COR-L47 (cell line): ENCODE measurements at regions not wholly inside any gene's neighbourhood (a gene's known extent, or its start where the extent isn't known, plus 50 kb on each side); places are given as distances from the start of the nearest gene placed in this dataset.
"Not testable (repeated sequence)": the region's sequence is repeated elsewhere in the genome, so short reads cannot be mapped to it uniquely, and the experiment has no call there.

ENCODE experiments used
- DNase-seq: peaks from one replicate; lab custom pipeline; 2025; lab: John Stamatoyannopoulos, UW

- DNase-seq = not testable (repeated sequence)
These were observed 136.9 kb upstream of the ST8SIA4 start for GRCh38 chr5:101040002-101040401.

- DNase-seq = no peak
These were observed 133.7 kb upstream of the ST8SIA4 start for GRCh38 chr5:101036778-101037177.

GRCh38 chr5:101035425-101035824, 132.3 kb upstream of the ST8SIA4 start:
- DNase-seq = no peak

DNA sequence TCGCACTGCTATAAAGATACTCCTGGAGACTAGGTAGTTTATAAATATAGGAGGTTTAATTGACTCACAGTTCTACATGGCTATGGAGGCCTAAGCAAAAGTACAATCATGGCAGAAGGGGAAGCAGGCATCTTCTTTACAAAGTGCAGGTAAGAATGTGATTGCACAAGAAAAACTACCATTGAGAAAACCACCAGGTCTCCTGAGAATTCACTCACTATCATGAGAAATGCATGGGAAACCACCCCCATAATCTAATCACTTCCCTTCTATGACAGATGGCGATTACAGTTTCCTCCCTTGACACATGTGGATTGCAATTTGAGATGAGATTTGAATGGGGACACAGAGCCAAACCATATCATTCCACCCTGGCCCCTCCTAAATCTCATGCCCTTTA, 121.2 kb upstream of the ST8SIA4 start:
- DNase-seq = no peak

- peak; percentile 34 for DNase-seq
These were observed 115.2 kb upstream of the ST8SIA4 start for GRCh38 chr5:101018299-101018698.

- DNase-seq = no peak
These were observed 109.8 kb upstream of the ST8SIA4 start for GRCh38 chr5:101012880-101013279.

- DNase-seq = no peak
These were observed 106.9 kb upstream of the ST8SIA4 start for GRCh38 chr5:101009758-101010519.

DNA sequence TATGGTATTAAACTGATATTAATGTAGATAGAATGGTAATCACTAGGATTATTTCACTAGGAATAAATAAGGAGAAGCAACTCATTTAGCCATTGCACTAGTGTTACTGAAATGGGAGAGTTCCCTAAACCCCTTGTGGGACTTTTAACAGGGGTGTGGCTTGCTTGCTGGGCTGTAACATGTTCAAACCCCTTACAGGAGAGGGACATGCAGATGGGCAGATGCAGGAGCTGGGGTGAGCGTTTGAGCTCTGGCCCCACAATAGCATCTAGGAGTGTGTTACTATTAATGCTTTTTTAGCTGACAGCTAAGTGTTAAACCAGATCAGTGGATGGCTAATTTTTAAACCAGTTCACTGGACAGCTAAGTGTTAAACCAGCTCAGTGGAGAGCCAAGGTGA, 89.3 kb upstream of the ST8SIA4 start:
- DNase-seq = no peak

- not testable (repeated sequence) for DNase-seq
These were observed 80.5 kb upstream of the ST8SIA4 start for GRCh38 chr5:100983601-100984000.

- no peak for DNase-seq
These were observed 71.0 kb upstream of the ST8SIA4 start for GRCh38 chr5:100974082-100974481.

- no peak for DNase-seq
These were observed 67.7 kb upstream of the ST8SIA4 start for GRCh38 chr5:100970646-100971255.

- no peak for DNase-seq
These were observed 62.2 kb upstream of the ST8SIA4 start for GRCh38 chr5:100965291-100965690.
